ENCODE measurements at regions not wholly inside any gene's neighbourhood (a gene's known extent, or its start where the extent isn't known, plus 50 kb on each side); places are given as distances from the start of the nearest gene placed in this dataset.

DNA sequence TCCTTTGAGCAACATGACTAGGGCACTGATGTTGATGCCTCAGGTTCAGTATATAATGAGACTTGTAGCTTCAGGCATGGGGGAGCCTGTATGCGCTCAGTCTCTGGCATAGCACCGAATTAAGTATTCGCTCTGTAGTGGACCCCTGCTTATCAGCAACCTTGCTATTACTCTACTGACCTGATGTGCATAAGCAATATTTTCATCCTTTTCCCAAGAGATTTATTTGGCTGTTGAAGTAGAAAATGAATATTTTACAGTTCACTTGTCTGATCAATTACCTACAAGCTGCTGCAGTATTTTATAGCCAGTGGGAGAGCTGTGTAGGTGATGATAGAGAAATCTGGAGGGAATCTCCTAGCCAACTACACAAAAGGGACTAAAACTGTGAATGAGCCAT is 781.6 kb upstream of the PHF14 start:
- TF ChIP-seq, protein P1, sequence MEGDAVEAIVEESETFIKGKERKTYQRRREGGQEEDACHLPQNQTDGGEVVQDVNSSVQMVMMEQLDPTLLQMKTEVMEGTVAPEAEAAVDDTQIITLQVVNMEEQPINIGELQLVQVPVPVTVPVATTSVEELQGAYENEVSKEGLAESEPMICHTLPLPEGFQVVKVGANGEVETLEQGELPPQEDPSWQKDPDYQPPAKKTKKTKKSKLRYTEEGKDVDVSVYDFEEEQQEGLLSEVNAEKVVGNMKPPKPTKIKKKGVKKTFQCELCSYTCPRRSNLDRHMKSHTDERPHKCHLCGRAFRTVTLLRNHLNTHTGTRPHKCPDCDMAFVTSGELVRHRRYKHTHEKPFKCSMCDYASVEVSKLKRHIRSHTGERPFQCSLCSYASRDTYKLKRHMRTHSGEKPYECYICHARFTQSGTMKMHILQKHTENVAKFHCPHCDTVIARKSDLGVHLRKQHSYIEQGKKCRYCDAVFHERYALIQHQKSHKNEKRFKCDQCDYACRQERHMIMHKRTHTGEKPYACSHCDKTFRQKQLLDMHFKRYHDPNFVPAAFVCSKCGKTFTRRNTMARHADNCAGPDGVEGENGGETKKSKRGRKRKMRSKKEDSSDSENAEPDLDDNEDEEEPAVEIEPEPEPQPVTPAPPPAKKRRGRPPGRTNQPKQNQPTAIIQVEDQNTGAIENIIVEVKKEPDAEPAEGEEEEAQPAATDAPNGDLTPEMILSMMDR (conservative IDR thresholded peaks at IDR 0.05; ENCODE audit: low read depth, low read length): no peak
- TF ChIP-seq POLR2A (IDR thresholded peaks at IDR 0.05; ENCODE audit: low read depth, low read length) (no peak), RAD21 (IDR thresholded peaks at IDR 0.05; ENCODE audit: low read length) (no peak), RFX5 (IDR thresholded peaks at IDR 0.05; ENCODE audit: low read depth, low read length) (no peak), USF2 (IDR thresholded peaks at IDR 0.05; ENCODE audit: low read depth, low read length) (no peak), MXI1 (IDR thresholded peaks at IDR 0.05; ENCODE audit: borderline replicate concordance, low read depth, low read length) (no peak), CEBPB (IDR thresholded peaks at IDR 0.05; ENCODE audit: low read depth, low read length) (no peak), ELK1 (IDR thresholded peaks at IDR 0.05; ENCODE audit: borderline replicate concordance, low read depth, low read length) (no peak), BHLHE40 (IDR thresholded peaks at IDR 0.05; ENCODE audit: low read depth, low read length) (no peak)

Data from IMR-90 (cell line).